Epithelial cell of proximal tubule (primary cell): ENCODE measurements at regions not wholly inside any gene's neighbourhood (a gene's known extent, or its start where the extent isn't known, plus 50 kb on each side); places are given as distances from the start of the nearest gene placed in this dataset.

ENCODE experiments used
- DNase-seq: peaks from one replicate; pipeline ENCODE4 v3.0.0-alpha.2; 2011; ENCODE audit warnings: low read depth
- H3K4me3 ChIP-seq: 2 replicates; pipeline ENCODE4 v1.5.1; 2011; ENCODE audit warnings: low read depth, mild to moderate bottlenecking, low read length
- TF ChIP-seq, protein P1 (sequence below): conservative IDR thresholded peaks from 2 replicates; pipeline ENCODE4 v1.5.1; 2012; ENCODE audit warnings: low read depth, mild to moderate bottlenecking, low read length

DNA sequence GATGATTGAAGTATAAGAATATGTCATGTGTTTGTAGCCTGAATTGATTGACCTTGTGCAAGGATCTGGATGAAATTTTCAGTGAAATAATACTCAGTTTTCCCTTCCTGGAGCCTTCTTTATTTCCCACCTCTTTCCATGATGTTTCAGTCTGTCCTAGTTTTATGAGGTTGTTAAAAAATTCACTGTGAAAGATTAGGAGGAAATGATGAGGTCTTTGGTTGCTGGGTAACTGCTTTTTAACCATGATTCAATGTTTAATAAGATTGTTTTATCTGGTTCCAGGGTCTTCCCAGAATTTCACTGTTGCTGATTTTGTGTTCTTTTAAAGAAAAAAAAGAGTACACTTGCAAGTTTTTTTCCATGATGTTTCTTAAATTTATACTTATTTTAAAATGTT, 221.5 kb downstream of the MBL2 start:
- DNase-seq: no peak
- H3K4me3 ChIP-seq: no peak overlapping the region
- TF ChIP-seq, protein P1, sequence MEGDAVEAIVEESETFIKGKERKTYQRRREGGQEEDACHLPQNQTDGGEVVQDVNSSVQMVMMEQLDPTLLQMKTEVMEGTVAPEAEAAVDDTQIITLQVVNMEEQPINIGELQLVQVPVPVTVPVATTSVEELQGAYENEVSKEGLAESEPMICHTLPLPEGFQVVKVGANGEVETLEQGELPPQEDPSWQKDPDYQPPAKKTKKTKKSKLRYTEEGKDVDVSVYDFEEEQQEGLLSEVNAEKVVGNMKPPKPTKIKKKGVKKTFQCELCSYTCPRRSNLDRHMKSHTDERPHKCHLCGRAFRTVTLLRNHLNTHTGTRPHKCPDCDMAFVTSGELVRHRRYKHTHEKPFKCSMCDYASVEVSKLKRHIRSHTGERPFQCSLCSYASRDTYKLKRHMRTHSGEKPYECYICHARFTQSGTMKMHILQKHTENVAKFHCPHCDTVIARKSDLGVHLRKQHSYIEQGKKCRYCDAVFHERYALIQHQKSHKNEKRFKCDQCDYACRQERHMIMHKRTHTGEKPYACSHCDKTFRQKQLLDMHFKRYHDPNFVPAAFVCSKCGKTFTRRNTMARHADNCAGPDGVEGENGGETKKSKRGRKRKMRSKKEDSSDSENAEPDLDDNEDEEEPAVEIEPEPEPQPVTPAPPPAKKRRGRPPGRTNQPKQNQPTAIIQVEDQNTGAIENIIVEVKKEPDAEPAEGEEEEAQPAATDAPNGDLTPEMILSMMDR: no peak

DNA sequence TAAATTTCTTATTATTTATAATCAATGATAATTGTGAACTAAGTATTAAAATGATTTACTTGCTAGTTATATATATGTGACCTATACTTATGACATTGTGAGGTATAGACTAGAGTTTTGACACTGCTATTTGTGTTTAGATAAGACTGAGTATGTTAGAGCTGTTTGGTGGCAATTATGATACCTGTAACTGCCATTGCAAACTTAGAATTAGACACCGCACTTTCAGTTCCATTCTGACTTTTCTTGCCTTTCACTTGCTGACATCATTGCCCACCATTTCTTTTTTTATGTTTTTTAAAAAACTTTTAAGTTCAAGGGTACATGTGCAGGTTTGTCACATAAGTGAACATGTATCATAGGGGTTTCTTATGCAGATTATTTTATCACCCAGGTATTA, 214.5 kb downstream of the MBL2 start:
- no peak overlapping the region for H3K4me3 ChIP-seq
- TF ChIP-seq, protein P1: no peak
- DNase-seq: no peak

DNA sequence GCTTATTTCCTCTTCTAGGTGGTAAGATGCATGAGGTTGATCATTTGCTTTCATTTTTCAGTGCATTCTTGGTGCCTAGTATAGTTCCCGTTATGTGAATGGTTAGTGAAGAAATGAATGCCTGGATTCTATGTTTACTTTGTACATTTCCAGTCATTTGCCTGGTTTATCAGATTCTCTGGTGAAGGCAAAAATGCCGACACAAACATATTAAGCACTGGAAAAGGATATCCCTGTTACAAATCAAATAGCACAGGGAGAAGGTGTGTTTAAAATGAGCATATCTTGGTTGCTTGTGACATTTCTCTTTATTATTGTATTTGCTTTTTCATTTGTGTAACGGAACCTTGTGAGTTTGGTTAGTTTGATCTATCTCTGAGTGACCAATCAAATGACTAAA, 211.3 kb downstream of the MBL2 start:
- no peak for DNase-seq
- TF ChIP-seq, protein P1: no peak
- H3K4me3 ChIP-seq: no peak overlapping the region

DNA sequence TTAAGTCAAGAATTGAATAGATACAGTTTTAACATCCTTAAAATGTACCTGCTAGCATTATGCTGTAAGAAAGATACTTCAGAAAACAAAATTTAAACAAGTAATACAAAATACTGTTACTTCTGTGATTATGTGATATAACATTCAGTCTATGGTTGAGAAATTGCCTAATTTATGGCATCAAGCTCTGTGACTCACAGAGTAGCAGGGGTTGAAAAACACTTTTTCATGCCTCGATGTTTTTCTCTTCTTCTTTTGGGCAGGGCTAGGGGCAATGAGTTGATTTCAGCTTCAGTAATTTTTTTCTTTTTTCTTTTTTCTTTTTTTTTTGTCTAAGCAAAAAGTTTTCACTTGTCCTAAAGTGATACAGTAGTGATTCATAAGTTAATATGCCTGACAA, 209.2 kb downstream of the MBL2 start:
- DNase-seq: no peak
- TF ChIP-seq, protein P1: no peak
- no peak overlapping the region for H3K4me3 ChIP-seq

DNA sequence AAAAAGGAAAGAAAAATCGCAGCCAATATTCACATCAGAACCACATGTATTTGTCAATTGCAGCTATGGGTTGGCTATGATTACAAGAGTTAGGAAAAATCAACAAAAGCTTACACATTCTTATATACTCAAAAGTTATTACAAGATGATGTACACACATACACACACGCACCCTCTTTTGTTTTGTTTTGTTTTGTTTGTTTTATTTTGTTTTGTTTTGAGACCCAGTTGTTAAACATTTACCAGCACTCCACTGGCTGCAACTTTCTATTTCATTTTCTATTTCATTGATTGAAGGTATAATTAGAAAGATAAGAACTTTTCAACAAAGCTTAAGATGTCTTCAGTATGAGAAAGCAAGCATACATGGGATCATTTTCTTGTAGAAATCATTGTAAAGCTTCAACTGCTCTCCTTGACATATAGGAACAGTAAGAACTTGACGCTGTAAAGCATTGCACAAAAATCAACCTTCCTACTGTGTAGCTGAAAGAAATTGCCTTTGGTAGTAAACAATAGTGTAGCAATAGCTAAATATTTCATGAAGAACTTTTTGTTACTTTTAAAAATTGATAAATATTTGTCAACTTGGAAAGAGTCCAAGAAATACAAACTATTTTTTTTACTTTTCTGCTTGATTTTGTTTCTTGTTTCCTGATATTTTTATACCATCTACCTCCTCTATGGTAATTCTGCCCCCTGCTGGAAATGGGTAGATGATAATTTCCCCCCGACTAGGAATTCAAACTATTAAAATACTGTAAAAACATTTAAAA, 205.9 kb downstream of the MBL2 start:
- TF ChIP-seq, protein P1: peak; percentile 57
- no peak for DNase-seq
- H3K4me3 ChIP-seq: no peak overlapping the region

DNA sequence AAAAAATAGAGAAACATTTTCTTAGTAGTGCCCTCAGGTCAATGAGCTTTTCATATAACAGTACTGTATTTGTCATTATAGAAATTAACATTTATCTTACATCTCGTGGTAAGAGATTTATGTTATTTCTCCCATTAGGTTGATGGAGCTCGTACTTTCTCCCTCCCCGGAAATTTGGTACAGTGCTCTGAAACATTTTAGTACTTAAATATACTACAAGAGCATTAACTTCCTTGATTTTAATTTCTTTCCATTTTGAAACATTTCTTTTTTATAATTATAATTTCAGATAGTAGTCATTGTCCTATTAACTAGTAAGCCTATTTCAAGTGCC, 205.4 kb downstream of the MBL2 start:
- no peak for DNase-seq
- H3K4me3 ChIP-seq: no peak overlapping the region

More for the DNA sequence above, 205.4 kb downstream of the MBL2 start:
- TF ChIP-seq, protein P1: no peak
